ENCODE measurements at regions not wholly inside any gene's neighbourhood (a gene's known extent, or its start where the extent isn't known, plus 50 kb on each side); places are given as distances from the start of the nearest gene placed in this dataset.
"Not testable (repeated sequence)": the region's sequence is repeated elsewhere in the genome, so short reads cannot be mapped to it uniquely, and the experiment has no call there.

DNA sequence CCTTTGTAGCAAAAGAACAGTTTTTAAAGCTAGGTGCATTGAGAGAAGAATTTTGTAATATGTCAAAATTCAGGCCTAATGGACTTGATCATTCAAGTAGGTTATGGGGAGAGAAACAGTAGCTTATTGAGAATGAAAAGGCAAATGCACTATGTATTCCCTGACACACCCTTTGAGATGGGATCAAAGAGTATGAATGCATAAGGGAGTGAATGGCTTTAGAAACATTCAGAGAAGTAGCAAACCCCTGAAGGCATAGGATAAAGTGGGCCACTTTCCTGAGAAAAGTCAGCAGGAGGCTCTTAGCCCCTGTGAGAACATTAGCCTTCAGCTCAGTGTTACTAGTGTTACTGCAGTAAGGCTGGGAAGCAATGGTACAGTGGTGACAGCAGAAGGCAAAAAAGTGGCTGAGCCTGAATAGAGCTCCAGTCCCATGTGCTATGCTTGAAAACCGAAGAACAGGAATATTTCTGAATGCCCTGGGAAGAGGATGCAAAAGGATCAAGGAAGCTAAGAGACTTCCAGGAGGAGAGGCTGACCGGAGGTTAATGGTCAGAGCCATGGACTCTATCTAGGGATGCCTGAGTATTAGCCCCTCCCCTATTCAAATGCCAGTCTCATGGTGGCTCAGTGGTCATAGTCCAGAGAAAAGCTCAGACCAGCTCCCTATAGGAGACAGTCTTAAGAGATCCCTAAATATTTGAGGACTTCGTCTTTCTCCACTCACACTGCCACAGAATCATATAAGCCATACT, 218.2 kb upstream of the SGO1 start:
- no peak for DNase-seq (ENCODE audit: low spot score)

DNA sequence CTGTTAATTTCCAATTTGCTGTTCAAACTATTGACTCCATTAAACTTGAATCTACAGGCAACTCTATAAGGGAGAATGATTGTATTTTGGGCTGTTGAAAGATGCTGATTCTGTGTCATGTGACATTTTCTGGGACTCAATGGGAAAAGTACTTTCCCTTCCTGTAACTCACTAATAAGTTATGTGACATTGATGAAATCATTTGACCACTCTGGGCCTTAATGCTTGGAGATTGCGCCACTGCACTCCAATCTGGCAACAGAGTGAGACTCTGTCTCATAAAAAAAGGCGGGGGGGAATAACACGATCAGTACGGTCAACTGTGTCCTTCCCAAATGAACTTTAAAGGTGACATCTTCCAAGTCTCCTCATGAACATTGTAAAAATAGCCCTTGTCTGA, 215.2 kb upstream of the SGO1 start:
- no peak for DNase-seq (ENCODE audit: low spot score)

DNA sequence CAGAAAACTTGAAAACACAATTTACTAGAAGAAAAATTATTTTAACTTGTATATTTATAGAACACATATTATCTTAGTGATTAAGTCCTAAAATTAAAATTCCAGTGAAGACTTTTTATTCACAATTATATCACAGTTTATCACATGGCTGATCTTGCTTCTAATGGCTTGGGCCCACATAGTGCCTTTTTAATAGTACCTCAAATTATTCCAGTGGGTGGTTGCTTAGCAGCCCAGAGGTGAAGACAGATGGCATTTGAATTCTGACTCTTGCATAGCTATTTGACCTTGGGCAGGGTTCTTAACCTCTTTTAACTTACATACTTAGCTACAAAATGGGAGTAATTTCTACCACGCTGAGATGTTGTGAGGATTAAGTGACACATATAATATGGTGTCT, 214.7 kb upstream of the SGO1 start:
- DNase-seq (ENCODE audit: low spot score) = no peak

DNA sequence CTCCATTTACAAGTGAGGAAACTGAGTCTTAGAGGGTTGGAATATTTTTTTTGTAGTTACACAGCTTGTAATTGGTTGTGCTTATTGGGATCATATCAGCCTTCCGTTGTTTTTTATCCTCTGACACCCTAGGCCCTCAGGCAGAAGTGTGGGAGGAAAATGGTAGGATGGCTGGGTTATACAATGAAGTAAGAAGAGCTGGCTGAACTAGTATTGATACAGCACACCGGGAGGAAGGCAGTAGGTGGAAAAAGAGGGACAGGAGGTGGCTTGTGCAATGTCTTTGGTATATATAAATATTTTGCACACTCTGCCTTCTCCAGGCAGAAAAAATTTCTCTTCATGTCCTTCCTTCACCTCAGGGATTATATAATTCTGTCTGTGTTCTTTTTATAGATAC, 214.3 kb upstream of the SGO1 start:
- no peak for DNase-seq (ENCODE audit: low spot score)

DNA sequence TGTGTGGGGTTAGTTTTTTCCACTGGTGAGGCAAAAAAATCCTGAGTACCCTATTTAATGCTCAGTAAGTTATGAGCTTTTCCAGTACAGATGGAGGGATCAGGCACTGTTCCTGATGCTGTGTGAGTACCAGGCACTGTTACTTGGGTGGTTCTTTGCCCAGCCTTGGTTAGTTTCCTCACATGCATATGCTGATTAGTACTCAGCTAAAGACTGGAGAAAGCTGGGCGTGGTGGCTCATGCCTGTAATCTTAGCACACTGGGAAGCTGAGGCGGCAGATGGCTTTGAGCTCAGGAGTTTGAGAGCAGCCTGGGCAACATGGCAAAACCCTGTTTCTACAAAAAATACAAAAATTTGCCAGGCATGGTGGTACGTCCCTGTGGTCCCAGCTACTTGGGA, 210.3 kb upstream of the SGO1 start:
- no peak for DNase-seq (ENCODE audit: low spot score)

DNA sequence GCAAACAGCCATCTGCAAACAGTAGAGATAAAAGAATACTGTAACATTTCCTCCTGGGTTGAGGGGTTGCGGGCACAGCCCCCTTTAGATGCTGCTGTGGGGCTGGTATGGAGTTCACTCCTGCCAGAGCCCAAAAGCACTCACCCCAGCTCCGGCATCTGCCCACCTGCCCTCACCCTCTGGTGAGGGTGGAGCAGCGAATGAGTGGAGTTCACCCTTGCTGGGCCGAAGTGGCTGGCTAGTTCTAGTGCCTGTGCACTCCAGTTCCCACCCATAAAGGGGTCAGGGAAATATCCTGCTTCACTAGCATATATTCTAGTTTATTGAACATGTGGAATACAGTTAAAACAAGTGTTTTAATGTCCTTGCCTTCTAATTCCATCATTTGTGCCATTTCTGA, 209.7 kb upstream of the SGO1 start:
- no peak for DNase-seq (ENCODE audit: low spot score)

DNA sequence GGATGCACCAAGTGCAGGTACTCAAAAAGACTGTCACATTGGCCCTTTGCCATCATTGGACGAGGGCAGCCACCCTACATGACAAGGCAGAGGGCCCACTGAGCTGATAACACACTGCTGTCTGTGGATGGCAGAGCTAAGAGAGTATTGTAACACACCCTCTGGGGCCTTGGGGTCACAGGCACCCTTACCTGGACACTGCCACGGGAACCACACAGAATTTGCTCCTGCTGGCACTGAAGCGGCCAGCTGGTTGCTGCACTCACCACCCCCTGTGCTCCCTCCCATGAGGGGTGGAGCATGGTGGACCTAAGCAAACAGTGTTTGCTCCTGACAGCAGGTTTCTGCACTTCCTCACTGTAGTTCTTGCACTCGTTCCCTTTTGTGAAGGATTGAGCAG, 208.2 kb upstream of the SGO1 start:
- DNase-seq (ENCODE audit: low spot score) = no peak

DNA sequence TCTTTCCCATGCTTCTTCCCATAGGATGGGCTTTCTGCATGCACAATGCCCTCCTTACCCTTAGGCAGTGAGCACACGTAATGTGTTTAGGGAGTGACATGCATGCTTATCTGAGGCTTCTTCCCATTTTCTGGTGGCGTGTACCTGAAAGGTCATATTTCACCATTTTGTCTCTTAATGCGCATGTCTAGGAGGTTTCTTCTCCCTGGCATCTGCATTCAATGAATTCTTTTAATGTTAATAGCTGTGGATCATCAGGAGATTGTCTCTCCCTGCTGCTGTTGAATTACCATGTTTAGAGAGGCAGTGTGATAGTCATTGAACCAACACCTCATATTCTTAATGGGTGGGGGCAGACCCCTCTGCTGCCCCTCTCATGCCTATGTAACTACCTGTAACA, 205.6 kb upstream of the SGO1 start:
- DNase-seq (ENCODE audit: low spot score) = no peak

DNA sequence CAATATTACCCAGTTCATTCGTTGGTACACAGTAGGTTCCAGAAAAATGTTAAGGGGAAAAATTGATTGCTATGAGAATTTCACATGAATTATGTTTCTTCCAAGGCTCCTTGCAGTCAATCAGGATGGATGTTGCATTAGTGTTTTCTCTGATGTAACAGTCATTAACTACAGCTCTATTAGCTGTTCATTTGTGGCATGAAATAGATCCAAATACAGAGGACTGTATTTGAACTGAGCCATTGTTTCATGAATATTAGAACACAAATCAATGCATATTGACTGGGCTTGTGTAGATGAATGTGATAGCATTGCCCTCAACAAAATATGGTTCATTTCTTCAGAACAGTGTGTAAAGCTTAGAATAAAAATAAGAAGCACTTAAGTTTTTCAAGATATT, 203.0 kb upstream of the SGO1 start:
- no peak for DNase-seq (ENCODE audit: low spot score)

DNA sequence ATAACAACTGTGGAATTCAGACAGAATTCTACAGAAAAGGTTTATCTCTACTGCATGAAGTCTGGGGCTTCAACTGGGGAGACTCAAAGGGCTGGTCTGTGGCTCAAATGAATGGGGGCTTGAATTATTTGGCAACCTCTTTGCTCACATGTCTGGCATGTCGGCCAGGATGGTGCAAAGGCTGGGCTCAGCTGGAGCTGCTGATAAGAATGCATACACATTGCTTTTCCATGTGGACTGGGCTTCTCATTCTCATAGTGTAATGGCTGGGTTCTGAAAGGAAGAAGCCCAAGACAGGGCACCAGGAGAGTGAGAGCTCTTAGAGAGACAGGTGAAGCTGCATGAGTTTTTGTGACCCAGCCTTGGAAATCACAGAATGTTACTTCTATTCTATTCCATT, 194.3 kb upstream of the SGO1 start:
- DNase-seq (ENCODE audit: low spot score) = no peak

DNA sequence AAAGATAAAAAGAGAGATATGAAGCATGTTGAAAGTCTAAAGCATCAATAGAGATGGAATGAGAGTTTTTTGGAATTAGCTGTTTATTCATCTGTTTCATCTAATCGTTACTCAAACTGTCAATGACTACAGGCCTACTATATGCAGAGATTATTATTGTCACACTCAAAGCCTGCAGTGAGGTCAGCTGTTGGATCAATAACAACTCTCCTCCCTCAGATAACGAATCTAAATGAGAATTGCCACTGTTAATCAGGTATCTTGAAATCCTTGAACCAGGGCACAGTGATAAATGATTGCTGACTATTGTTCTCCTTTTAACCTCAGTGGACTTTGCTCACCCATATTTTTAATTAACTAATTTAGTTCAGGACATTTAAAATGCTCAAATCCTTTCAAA, 192.3 kb upstream of the SGO1 start:
- no peak for DNase-seq (ENCODE audit: low spot score)

DNA sequence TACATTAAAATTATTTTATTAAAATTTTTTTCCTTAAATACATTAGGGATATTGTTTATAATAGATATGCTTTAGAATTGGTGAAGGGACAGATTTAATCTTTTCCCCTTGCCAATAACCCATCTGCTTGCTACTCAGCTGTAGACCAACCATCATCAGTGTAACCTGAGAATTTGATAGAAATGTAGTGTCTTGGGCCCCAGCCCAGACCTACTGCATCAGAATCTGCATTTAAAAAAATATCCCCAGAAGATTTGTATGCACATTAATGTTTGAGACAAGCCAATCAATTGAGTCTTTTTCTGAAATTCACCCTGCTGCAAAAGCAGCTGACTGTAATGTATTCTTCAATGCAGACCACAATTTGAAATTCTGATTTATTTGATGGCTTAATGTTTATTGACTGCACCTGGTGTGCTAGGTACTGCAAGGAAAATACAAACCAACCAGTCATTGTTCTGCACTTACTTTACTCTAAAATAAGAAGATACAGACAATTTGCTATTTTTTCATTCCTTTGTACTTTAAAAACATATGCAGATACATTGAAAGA, 190.7 kb upstream of the SGO1 start:
- no peak for DNase-seq (ENCODE audit: low spot score)

DNA sequence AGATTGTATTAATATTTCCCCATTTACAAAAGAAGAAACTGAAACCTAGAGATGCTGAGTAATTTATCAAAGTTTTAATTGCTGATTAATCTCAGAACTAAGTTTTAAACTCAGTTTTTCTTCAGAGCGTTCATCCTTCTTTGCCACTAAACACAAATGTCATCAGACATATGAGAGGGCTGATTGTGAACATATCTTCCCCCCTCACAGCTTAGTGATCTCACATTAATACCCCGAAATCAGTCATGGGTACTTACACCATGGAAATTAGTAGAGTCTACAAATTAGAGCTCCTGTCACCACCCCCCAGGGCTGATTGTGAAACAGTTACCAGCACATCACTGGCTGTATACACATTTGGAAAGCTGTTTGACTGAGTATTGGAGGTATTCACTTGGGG, 189.3 kb upstream of the SGO1 start:
- DNase-seq (ENCODE audit: low spot score) = no peak

DNA sequence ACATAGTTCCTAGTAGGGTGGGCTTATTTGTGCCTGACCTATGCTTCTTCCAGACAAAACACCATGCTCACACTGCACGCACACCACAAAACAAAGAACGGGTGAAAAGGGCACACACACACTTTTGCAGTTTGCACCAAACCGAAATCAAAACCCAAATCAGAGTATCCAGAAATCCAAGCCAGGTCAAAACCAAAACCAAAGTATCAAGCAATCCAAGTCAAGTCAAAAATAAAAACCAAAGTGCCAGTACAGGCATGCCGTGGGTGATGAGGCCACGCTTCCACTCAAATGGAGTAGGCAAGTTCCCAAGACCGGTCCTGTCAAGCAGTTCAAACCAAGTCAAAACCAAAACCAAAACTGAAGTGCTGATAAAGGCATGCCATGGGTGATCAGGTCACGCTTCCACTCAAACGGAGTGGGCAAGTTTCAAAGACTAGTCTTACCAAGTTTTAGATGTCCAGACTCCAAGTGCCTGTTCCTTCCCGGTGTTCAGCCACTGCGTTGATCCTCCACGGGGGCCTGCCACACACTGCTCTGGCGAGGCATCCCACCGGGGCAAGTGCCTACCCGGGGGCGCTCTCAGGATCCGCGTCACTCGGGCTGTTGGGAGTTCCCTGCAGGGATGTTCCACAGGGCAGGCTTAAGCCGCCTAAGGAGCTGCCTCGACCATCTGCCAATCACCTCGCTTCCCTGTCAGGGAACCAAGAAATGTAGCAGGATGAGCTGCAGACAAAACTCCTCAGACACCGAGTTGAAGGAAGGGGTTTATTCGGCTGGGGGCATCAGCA, 184.5 kb upstream of the SGO1 start:
- not testable (repeated sequence) for DNase-seq (ENCODE audit: low spot score)

DNA sequence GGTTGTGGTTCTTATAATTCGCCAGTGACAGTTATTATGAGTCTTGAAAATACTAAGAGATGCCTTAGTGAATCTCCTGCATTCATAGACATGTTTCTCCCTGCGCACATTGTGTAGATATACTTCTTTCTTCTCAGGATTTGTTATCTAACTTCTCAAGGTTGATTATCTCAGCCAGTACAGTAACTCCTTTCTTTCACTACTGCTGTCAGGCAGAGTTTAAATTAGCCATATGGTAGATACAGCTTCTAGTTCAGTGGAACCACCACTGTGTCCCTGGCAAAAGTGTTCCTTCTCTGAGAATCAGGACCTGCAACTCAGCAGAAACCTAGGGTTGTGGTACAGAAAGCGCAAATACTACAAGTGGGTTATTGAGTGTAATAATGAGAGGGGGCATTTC, 175.0 kb upstream of the SGO1 start:
- DNase-seq (ENCODE audit: low spot score) = no peak

DNA sequence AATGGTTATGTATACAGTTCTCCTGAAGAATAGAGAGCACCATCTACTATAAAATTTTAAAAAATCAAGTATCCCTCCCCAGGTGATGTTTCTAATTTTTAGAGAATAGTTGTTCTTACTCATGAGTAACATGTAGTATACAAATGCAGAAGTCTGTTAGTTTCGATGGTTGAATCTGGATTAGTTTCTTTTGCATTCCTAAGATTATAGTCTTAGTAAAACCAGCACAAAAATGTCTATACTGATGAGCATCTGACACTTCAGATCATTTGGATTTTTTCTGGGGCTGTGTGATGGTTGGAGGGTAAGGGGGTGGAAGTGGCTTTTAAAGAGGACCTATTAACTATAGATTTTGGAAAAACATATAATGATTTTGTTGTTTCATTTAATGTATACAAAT, 167.3 kb upstream of the SGO1 start:
- no peak for DNase-seq (ENCODE audit: low spot score)

DNA sequence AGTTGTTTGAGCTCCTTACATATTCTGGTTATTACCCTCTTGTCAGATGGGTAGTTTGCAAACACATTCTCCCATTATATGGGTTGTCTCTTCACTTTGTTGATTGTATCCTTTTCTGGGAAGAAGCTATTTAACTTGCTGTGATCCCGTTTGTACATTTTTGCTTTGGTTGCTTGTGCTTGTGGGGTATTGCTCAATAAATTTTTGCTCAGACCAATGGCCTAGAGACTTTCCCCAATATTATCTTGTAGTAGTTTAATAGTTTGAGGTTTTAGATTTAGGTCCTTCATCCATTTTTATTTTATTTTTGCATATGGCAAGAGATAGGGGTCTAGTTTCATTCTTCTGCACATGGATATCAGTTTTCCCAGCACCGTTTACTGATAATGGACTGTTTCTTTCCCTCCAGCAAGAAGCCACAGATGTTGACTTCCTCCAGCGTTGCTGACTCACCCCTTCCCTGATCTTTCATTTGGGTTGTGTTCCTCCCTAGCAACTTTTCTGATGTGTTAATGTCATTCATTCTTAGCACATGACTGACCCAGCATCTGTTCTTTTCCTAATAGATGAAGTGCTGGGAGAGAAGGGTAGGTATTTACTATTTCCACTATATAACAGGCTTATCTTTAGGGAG, 166.7 kb upstream of the SGO1 start:
- no peak for DNase-seq (ENCODE audit: low spot score)

DNA sequence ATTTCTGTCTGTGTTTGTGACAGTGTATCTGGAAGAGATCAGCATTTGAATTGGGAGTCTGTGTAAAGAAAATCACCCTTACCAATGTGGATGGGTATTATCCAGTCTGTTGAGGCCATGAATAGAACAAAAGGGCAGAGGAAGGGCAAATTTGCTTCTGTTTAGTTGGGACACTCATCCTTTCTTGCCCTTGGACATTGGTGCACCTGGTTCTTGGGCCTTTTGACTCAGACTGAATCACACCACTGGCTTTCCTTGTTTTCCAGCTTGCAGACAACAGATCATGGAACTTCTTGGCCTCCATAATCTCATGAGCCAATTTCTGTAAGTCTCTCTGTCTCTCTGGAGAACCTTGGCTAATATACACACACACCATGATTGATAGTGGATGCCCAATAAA, 164.4 kb upstream of the SGO1 start:
- no peak for DNase-seq (ENCODE audit: low spot score)

DNA sequence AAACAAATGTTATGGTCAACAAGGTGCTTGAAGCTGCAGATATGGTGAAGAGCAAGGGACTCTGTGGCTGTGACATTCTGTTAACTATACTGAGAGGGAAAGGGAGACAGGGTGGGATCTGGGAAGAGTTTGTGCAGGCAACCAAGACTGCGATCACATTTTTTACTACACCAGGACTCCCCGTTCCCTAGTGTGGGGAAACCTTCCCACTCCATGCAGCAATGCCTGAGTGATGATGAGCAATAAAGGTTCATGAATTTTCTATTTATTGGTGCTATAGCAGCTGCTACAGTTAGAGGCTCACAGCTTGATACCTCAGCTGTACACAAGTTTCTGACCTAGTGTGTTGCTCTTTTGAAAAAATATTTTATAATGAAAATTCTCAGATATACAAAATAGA, 160.9 kb upstream of the SGO1 start:
- DNase-seq (ENCODE audit: low spot score) = no peak

DNA sequence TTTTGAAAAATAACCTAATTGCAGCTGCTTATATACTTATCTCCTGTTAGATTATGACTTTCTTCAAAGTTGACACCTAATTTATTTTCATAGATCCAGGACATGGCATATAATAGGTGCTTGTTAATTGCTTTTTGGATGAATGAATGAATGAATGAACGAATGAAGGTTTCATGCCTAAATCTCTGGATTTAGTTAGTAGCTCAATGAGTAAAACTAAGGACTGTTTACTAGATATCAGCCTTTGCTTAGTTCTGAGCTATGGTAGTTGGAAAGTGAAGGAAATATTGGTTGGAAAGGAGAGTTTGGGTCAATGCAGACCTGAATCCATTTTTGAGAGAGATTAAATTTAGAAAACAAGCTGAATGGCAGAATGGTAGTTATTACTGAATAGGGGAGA, 160.4 kb upstream of the SGO1 start:
- no peak for DNase-seq (ENCODE audit: low spot score)

DNA sequence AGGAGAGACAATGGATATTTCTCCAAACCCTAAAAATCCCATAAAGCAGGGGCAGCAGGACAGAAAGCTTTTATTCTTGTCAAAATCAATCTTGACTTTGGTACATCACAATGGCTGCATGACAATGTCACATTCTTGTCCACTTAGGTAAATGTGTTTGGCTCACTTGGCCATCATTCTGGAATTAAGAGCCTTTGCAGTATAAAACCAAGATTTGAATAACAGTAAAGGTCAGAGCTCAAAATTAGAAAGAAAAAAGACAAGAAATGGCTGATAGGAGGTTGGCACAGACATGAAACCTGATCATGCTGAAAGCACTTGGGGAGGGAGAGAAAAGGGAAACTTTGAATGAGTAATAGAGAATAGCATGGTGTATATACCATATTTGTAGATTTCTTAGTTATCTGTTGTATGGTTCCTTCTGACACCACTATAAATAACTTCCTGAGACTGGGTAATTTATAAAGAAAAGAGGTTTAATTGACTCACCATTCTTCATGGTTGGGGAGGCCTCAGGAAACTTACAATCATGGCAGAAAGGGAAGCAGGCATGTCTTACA, 158.5 kb upstream of the SGO1 start:
- no peak for DNase-seq (ENCODE audit: low spot score)

DNA sequence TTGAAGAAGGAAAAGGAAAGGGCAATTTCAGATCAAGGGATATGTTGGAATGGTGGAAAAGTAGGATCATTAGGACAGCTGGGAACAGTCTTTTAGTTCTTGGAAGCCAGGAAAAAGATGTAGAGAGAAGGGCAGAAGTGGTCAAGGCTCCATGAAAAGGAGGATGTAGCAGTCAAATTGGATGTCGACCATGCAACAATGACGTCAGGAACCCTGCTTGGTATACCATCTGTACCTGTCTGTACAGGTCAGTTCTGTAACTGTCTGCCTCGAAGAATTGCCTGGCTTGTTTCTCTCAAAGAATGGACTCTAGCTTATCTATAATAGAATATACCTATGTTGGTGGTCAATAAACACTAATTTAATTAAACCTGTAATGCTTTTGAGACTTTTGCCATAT, 157.8 kb upstream of the SGO1 start:
- no peak for DNase-seq (ENCODE audit: low spot score)

Measured in SK-N-DZ (cell line).